ENCODE measurements at regions not wholly inside any gene's neighbourhood (a gene's known extent, or its start where the extent isn't known, plus 50 kb on each side); places are given as distances from the start of the nearest gene placed in this dataset.

- H3K27ac ChIP-seq (ENCODE audit: low read depth in 2 of 2, low read length in 2 of 2) = no peak overlapping the region
- H3K4me1 ChIP-seq (ENCODE audit: control insufficient read depth in 2 of 3, insufficient read depth in 2 of 3, low read depth in 1 of 3, low read length in 3 of 3) = peaks cover 0 to 2% (median 0%) of the 10 kb centered on the region in 3 donors
- peak; percentile 13 for FAIRE-seq
- H3K36me3 ChIP-seq (ENCODE audit: control insufficient read depth in 2 of 3, insufficient read depth in 3 of 3, low read length in 3 of 3) = no peaks in the 10 kb centered on the region
- H3K9me3 ChIP-seq (ENCODE audit: control insufficient read depth in 2 of 3, insufficient read depth in 1 of 3, low read length in 3 of 3) = no peaks in the 10 kb centered on the region
- H3K9ac ChIP-seq (ENCODE audit: low read length in 3 of 3) = no peak overlapping the region
- DNase-seq = peak; percentile 90 to 94 (median 91)
- TF ChIP-seq CTCF (IDR thresholded peaks at IDR 0.05; ENCODE audit: borderline replicate concordance, extremely low read depth, insufficient read depth) = peak; percentile 84
- H3K27me3 ChIP-seq (ENCODE audit: control insufficient read depth, insufficient read depth, low read length) = no peaks in the 10 kb centered on the region
- H3K4me3 ChIP-seq (ENCODE audit: low read length in 3 of 3) = peak overlapping the region; percentile 18 to 54 (median 44)
- intact Hi-C loops (cut with DNase I) = no loop called here
These were observed 628.7 kb downstream of the TYW1 start for GRCh38 chr7:67625257-67625737.

DNA sequence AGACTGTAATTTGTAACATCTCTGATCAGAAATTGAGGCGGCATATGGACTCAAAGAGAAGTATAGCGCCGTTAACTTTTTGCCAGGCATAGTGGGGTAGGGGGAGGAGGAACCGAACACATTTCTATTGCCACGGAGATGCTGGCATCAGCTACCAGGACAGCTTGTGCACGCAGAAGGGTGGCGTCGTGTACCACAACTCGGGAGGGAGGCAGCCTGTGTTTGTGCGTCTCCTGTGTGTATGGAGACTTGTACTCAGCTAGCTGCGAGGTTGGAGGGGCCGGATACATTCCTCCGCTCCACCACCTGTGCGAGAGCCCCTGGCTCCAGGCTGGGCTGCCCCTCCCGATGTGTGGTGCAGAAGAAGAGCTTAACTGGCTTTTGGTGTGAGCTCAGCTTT is 634.8 kb downstream of the TYW1 start:
- Histone ChIP-seq H3K4me3 (ENCODE audit: low read length in 3 of 3) (no peak overlapping the region), H3K9me3 (ENCODE audit: control insufficient read depth in 2 of 3, insufficient read depth in 1 of 3, low read length in 3 of 3) (no peaks in the 10 kb centered on the region), H3K4me1 (ENCODE audit: control insufficient read depth in 2 of 3, insufficient read depth in 2 of 3, low read depth in 1 of 3, low read length in 3 of 3) (no peaks in the 10 kb centered on the region), H3K36me3 (ENCODE audit: control insufficient read depth in 2 of 3, insufficient read depth in 3 of 3, low read length in 3 of 3) (no peaks in the 10 kb centered on the region), H3K9ac (ENCODE audit: low read length in 3 of 3) (no peak overlapping the region), H3K27ac (ENCODE audit: low read depth in 2 of 2, low read length in 2 of 2) (no peak overlapping the region), H3K27me3 (ENCODE audit: control insufficient read depth, insufficient read depth, low read length) (no peaks in the 10 kb centered on the region)
- intact Hi-C loops (cut with DNase I) = no loop called here
- FAIRE-seq = no peak
- DNase-seq = no peak
- TF ChIP-seq CTCF (IDR thresholded peaks at IDR 0.05; ENCODE audit: borderline replicate concordance, extremely low read depth, insufficient read depth) = no peak

- intact Hi-C loops (cut with DNase I) = no loop called here
These were observed 638.6 kb downstream of the TYW1 start for GRCh38 chr7:67635271-67635670.

More at GRCh38 chr7:67635271-67635670, 638.6 kb downstream of the TYW1 start:
- H3K27me3 ChIP-seq (ENCODE audit: control insufficient read depth, insufficient read depth, low read length) = no peaks in the 10 kb centered on the region
- H3K9me3 ChIP-seq (ENCODE audit: control insufficient read depth in 2 of 3, insufficient read depth in 1 of 3, low read length in 3 of 3) = no peaks in the 10 kb centered on the region
- no peaks in the 10 kb centered on the region for H3K4me1 ChIP-seq (ENCODE audit: control insufficient read depth in 2 of 3, insufficient read depth in 2 of 3, low read depth in 1 of 3, low read length in 3 of 3)
- FAIRE-seq (no peak), DNase-seq (no peak)
- H3K9ac ChIP-seq (ENCODE audit: low read length in 3 of 3) = no peak overlapping the region
- no peak overlapping the region for H3K27ac ChIP-seq (ENCODE audit: low read depth in 2 of 2, low read length in 2 of 2)
- no peak for TF ChIP-seq CTCF (IDR thresholded peaks at IDR 0.05; ENCODE audit: borderline replicate concordance, extremely low read depth, insufficient read depth)
- H3K36me3 ChIP-seq (ENCODE audit: control insufficient read depth in 2 of 3, insufficient read depth in 3 of 3, low read length in 3 of 3) = no peaks in the 10 kb centered on the region
- no peak overlapping the region for H3K4me3 ChIP-seq (ENCODE audit: low read length in 3 of 3)

Measured in kidney (tissue), 13 donors.